SK-N-SH (cell line): ENCODE measurements at regions not wholly inside any gene's neighbourhood (a gene's known extent, or its start where the extent isn't known, plus 50 kb on each side); places are given as distances from the start of the nearest gene placed in this dataset.

Source experiments
- CTCF ChIA-PET: fragments of 300-600, 350-600 bp; formaldehyde crosslinking; extraction: SDS; loops from one replicate; lab custom pipeline; 2021; lab: Yijun Ruan, JAX
- POLR2A ChIA-PET: fragments of 350-600 bp; sonication (Branson Sonifier 250); formaldehyde crosslinking; extraction: SDS; loops from one replicate; lab custom pipeline; 2020; ENCODE audit warnings: antibody characterized with exemption, inconsistent platforms; lab: Yijun Ruan, JAX
- DNase-seq: peaks from one replicate; pipeline ENCODE4 v3.0.0; 2012
- H2AFZ ChIP-seq: fragments of 200-600 bp; sonication (generic); 2 replicates; pipeline ENCODE4 v1.8.1; 2016; ENCODE audit warnings: antibody characterized with exemption, mild to moderate bottlenecking, low read depth
- H3F3A ChIP-seq: fragments of 200-600 bp; sonication (generic); replicated peaks from 2 replicates; pipeline ENCODE3; 2016; ENCODE audit warnings: antibody characterized with exemption, mild to moderate bottlenecking; ENCODE audit not compliant: insufficient read depth
- H3K27ac ChIP-seq, 2 experiments: fragments of 200-500 bp in 1 of 2; fragments of 200-600 bp in 1 of 2; sonication (Bioruptor generic) in 1 of 2; sonication (generic), shearing (Covaris generic) in 1 of 2; 2 replicates each; pipeline versions ENCODE4 v1.5.1 to v1.6.1; 2014 to 2016; ENCODE audit warnings: low read depth in 2 of 2, inconsistent platforms in 1 of 2, low read length in 1 of 2, mild to moderate bottlenecking in 1 of 2, mixed read lengths in 1 of 2
- H3K27me3 ChIP-seq: fragments of 200-600 bp; sonication (generic), shearing (Covaris generic); 2 replicates; pipeline ENCODE4 v1.6.1; 2016; ENCODE audit warnings: mixed run types; ENCODE audit not compliant: insufficient read depth
- H3K36me3 ChIP-seq, 2 experiments: fragments of 200-500 bp in 1 of 2; fragments of 200-600 bp in 1 of 2; sonication (Bioruptor generic) in 1 of 2; sonication (generic) in 1 of 2; replicated peaks in 1 of 2; 2 replicates each; pipeline versions ENCODE3 to v1.5.1; 2014 to 2016; ENCODE audit warnings: low read length in 1 of 2, mild to moderate bottlenecking in 1 of 2; ENCODE audit not compliant: insufficient read depth in 2 of 2, control insufficient read depth in 1 of 2
- H3K4me1 ChIP-seq, 2 experiments: fragments of 200-500 bp in 1 of 2; fragments of 200-600 bp in 1 of 2; sonication (Bioruptor generic) in 1 of 2; sonication (generic), shearing (Covaris generic) in 1 of 2; 2 replicates each; pipeline versions ENCODE4 v1.5.1 to v1.6.1; 2014 to 2016; ENCODE audit warnings: low read depth in 1 of 2, low read length in 1 of 2, mixed run types in 1 of 2; ENCODE audit not compliant: insufficient read depth in 2 of 2, control insufficient read depth in 1 of 2
- H3K4me2 ChIP-seq: fragments of 200-600 bp; sonication (generic), shearing (Covaris generic); 2 replicates; pipeline ENCODE4 v1.6.1; 2017; ENCODE audit warnings: mixed run types
- H3K4me3 ChIP-seq, 2 experiments: fragments of 200-500 bp in 1 of 2; fragments of 200-600 bp in 1 of 2; sonication (Bioruptor generic) in 1 of 2; sonication (generic), shearing (Covaris generic) in 1 of 2; 2 replicates each; pipeline versions ENCODE4 v1.5.1 to v1.8.1; 2014 to 2016; ENCODE audit warnings: low read depth in 2 of 2, inconsistent platforms in 1 of 2, low read length in 1 of 2, mild to moderate bottlenecking in 1 of 2, mixed read lengths in 1 of 2, moderate library complexity in 1 of 2
- H3K79me2 ChIP-seq: fragments of 200-600 bp; sonication (generic); 2 replicates; pipeline ENCODE4 v1.8.1; 2017; ENCODE audit warnings: mild to moderate bottlenecking; ENCODE audit not compliant: insufficient read depth
- H3K9ac ChIP-seq: fragments of 200-600 bp; sonication (generic); 2 replicates; pipeline ENCODE4 v1.6.1; 2017; ENCODE audit warnings: mixed run types
- H3K9me2 ChIP-seq: fragments of 200-600 bp; sonication (generic); 2 replicates; pipeline ENCODE4 v1.6.1; 2017; ENCODE audit warnings: mixed run types
- H3K9me3 ChIP-seq: fragments of 200-600 bp; sonication (generic); 2 replicates; pipeline ENCODE4 v1.6.1; 2017; ENCODE audit warnings: mixed run types, mild to moderate bottlenecking, moderate library complexity
- H4K20me1 ChIP-seq: fragments of 200-600 bp; sonication (generic); 2 replicates; pipeline ENCODE4 v1.6.1; 2017; ENCODE audit warnings: mild to moderate bottlenecking, mixed run types; ENCODE audit not compliant: insufficient read depth
- CHD2 ChIP-seq: fragments of 150-350 bp; IDR thresholded peaks from 2 replicates; pipeline ENCODE4 v1.6.1; 2018; ENCODE audit warnings: low read length; ENCODE audit not compliant: partially characterized antibody
- EP300 ChIP-seq, 2 experiments: IDR thresholded peaks; 2 replicates each; pipeline versions ENCODE4 v1.4.0 to v1.6.1; 2012; ENCODE audit warnings: borderline replicate concordance in 1 of 2, low read depth in 1 of 2, low read length in 1 of 2
- EZH2phosphoT487 ChIP-seq: fragments of 200-600 bp; sonication (generic); IDR thresholded peaks from 2 replicates; pipeline ENCODE4 v1.6.1; 2017; ENCODE audit warnings: low read depth, mixed run types, mild to moderate bottlenecking, antibody characterized with exemption, moderate library complexity, borderline replicate concordance
- FOSL2 ChIP-seq: IDR thresholded peaks from 2 replicates; pipeline ENCODE4 v1.4.0; 2012; ENCODE audit warnings: low read depth, mild to moderate bottlenecking, moderate library complexity, borderline replicate concordance
- GATA2 ChIP-seq: sonication (generic); formaldehyde crosslinking; IDR thresholded peaks from 2 replicates; pipeline ENCODE4 v1.5.0; 2020; ENCODE audit warnings: mild to moderate bottlenecking, missing genetic modification reagents
- MXI1 ChIP-seq: IDR thresholded peaks from 2 replicates; pipeline ENCODE4 v1.6.1; 2012; ENCODE audit warnings: mild to moderate bottlenecking, low read depth, low read length, improper control_type of control experiment
- NFIC ChIP-seq: IDR thresholded peaks from 2 replicates; pipeline ENCODE4 v1.4.0; 2012; ENCODE audit warnings: borderline replicate concordance
- RAD21 ChIP-seq: IDR thresholded peaks from 2 replicates; pipeline ENCODE4 v1.6.1; 2012; ENCODE audit warnings: mild to moderate bottlenecking, low read length
- REST ChIP-seq: IDR thresholded peaks from 2 replicates; pipeline ENCODE4 v1.6.1; 2012; ENCODE audit warnings: mild to moderate bottlenecking, low read depth, low read length, moderate library complexity
- SMC3 ChIP-seq: IDR thresholded peaks from 2 replicates; pipeline ENCODE4 v1.6.1; 2012; ENCODE audit warnings: low read depth, low read length, improper control_type of control experiment
- TEAD4 ChIP-seq: IDR thresholded peaks from 2 replicates; pipeline ENCODE4 v1.4.0; 2012; ENCODE audit warnings: mild to moderate bottlenecking, borderline replicate concordance; ENCODE audit not compliant: insufficient read depth
- ZBTB33 ChIP-seq: IDR thresholded peaks from 2 replicates; pipeline ENCODE4 v1.4.0; 2012; ENCODE audit warnings: low read depth, borderline replicate concordance
- WGBS: methylation state at CpG from one replicate; pipeline ENCODE4 v1.1.6; 2017; ENCODE audit warnings: low lambda C conversion rate; 5-methylcytosine and 5-hydroxymethylcytosine counted together
- TF ChIP-seq, protein P1 (sequence below): IDR thresholded peaks from 2 replicates; pipeline ENCODE4 v1.4.0; 2012; ENCODE audit warnings: low read depth, borderline replicate concordance

DNA sequence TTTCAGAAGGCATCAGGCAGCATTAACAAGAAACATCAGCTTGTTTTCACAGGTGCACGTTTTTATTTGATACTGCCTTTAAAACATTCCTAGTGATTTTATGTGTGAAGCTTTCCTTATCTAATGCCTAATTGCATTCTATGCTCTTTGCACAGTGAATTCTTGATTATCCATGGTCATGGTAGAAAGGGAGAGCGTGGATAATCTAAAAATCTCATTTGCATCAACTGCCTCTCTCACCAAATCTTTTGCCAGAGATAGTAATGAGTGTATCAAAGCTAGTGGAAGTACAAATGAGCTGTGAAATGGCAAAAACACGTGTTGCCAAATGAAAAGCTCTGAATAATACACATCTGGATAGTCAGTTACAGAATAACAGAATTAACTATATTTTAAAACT is 170.5 kb downstream of the NAA11 start:
- DNase-seq: no peak
- no peaks in the 10 kb centered on the region for H3K36me3 ChIP-seq
- H3K79me2 ChIP-seq: no peaks in the 10 kb centered on the region
- H2AFZ ChIP-seq: no peak overlapping the region
- H3K27me3 ChIP-seq: no peaks in the 10 kb centered on the region
- H3K27ac ChIP-seq: no peak overlapping the region
- H3K9ac ChIP-seq: no peak overlapping the region
- no peaks in the 10 kb centered on the region for H3K4me1 ChIP-seq
- no peaks in the 10 kb centered on the region for H3F3A ChIP-seq
- H3K9me3 ChIP-seq: peaks cover 3% of the 10 kb centered on the region; the same call in 1 of the 2 replicates
- H3K4me2 ChIP-seq: no peak overlapping the region
- CTCF ChIA-PET: interaction anchor here (1.6 kb wide), 1 partner anchor 40 kb away, joined by 3 read pairs; no protein-coding TSS in a partner anchor
- no peak for TF ChIP-seq CHD2
- no peak for TF ChIP-seq MXI1
- no peak for TF ChIP-seq EZH2phosphoT487
- TF ChIP-seq, protein P1, sequence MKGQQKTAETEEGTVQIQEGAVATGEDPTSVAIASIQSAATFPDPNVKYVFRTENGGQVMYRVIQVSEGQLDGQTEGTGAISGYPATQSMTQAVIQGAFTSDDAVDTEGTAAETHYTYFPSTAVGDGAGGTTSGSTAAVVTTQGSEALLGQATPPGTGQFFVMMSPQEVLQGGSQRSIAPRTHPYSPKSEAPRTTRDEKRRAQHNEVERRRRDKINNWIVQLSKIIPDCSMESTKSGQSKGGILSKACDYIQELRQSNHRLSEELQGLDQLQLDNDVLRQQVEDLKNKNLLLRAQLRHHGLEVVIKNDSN: no peak
- no peak for TF ChIP-seq NFIC
- TF ChIP-seq EP300 (IDR thresholded peaks at IDR 0.05; ENCODE audit: borderline replicate concordance in 1 of 2, low read depth in 1 of 2, low read length in 1 of 2): no peak
- TF ChIP-seq RAD21: no peak
- no peak for TF ChIP-seq TEAD4
- TF ChIP-seq, all 33 proteins: peak for 0
- Histone ChIP-seq H4K20me1 (no peaks in the 10 kb centered on the region), H3K9me2 (no peaks in the 10 kb centered on the region), H3K4me3 (no peak overlapping the region)
- 11% methylated on average over 3 of the region's 3 CpGs for WGBS
- POLR2A ChIA-PET: no interaction called here

DNA sequence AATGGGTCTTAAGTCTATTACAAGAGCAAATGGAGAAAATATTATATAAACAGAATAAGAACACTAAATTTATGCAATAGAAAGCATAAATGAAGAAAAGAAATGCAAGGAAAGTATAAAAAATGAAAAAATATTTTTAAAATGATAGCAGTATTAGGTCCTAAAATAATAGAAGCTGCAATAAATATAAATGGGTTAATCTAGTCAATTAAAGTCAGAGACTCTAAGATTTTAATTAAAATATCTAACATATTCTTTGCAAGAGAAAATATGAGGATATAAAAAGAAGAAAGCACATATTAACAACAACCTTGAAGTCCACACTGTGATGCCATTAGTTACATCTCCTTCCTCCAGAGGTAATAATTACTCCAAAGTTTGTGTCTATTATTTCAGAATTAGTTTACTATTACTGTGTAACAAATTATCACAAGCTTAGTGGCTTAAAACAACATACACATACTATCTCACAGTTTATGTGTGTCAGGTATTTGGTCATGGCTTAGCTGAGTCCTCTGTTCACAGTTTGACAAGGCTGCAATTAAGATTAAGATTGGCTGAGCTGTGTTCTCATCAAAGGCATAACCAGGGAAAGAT is 174.9 kb downstream of the NAA11 start:
- DNase-seq: no peak
- Histone ChIP-seq H2AFZ (no peak overlapping the region), H3K9me3 (peaks cover 3% of the 10 kb centered on the region; the same call in 1 of the 2 replicates), H3F3A (no peaks in the 10 kb centered on the region), H3K4me2 (no peak overlapping the region), H3K36me3 (no peaks in the 10 kb centered on the region), H4K20me1 (no peaks in the 10 kb centered on the region), H3K27me3 (no peaks in the 10 kb centered on the region), H3K9ac (no peak overlapping the region), H3K27ac (no peak overlapping the region), H3K4me3 (no peak overlapping the region), H3K4me1 (no peaks in the 10 kb centered on the region), H3K9me2 (no peaks in the 10 kb centered on the region), H3K79me2 (no peaks in the 10 kb centered on the region)
- ChIA-PET CTCF (no interaction called here), POLR2A (no interaction called here)
- no peak for TF ChIP-seq ZBTB33
- TF ChIP-seq FOSL2: no peak
- TF ChIP-seq SMC3: no peak
- TF ChIP-seq GATA2 (CRISPR knock-in tag): no peak
- no peak for TF ChIP-seq REST
